H9 (cell line): ENCODE measurements at regions not wholly inside any gene's neighbourhood (a gene's known extent, or its start where the extent isn't known, plus 50 kb on each side); places are given as distances from the start of the nearest gene placed in this dataset.

ENCODE experiments used
- DNase-seq: peaks from one replicate; pipeline ENCODE4 v3.0.0-alpha.2; 2017
- H2AFZ ChIP-seq: one replicate; pipeline ENCODE4 v1.6.1; 2013; ENCODE audit warnings: mild to moderate bottlenecking, low read length, control low read depth, moderate library complexity
- H2AK5ac ChIP-seq: 2 replicates; pipeline ENCODE4 v1.6.1; 2013; ENCODE audit warnings: low read length, control low read depth, mixed read lengths; ENCODE audit not compliant: insufficient read length
- H2BK120ac ChIP-seq: one replicate; pipeline ENCODE4 v1.6.1; 2013; ENCODE audit warnings: low read depth, mild to moderate bottlenecking, low read length, control low read depth, inconsistent platforms; ENCODE audit not compliant: poor library complexity, severe bottlenecking
- H2BK12ac ChIP-seq: 2 replicates; pipeline ENCODE4 v1.6.1; 2013; ENCODE audit warnings: low read length, control low read depth, mixed read lengths, low read depth; ENCODE audit not compliant: insufficient read length
- H2BK15ac ChIP-seq: 2 replicates; pipeline ENCODE4 v1.6.1; 2013; ENCODE audit warnings: low read depth, low read length, control low read depth
- H2BK20ac ChIP-seq: one replicate; pipeline ENCODE4 v1.6.1; 2013; ENCODE audit warnings: low read depth, mild to moderate bottlenecking, low read length, control low read depth, inconsistent platforms; ENCODE audit not compliant: poor library complexity, severe bottlenecking
- H2BK5ac ChIP-seq: 2 replicates; pipeline ENCODE4 v1.6.1; 2013; ENCODE audit warnings: low read length, control low read depth, mixed read lengths; ENCODE audit not compliant: insufficient read length
- H3K14ac ChIP-seq: 2 replicates; pipeline ENCODE4 v1.6.1; 2013; ENCODE audit warnings: low read length, control low read depth; ENCODE audit not compliant: insufficient read depth
- H3K18ac ChIP-seq: 2 replicates; pipeline ENCODE4 v1.6.1; 2013; ENCODE audit warnings: low read depth, mild to moderate bottlenecking, mixed read lengths, low read length, control low read depth; ENCODE audit not compliant: insufficient read length
- H3K23ac ChIP-seq: 2 replicates; pipeline ENCODE4 v1.6.1; 2013; ENCODE audit warnings: low read length, control low read depth, mixed read lengths, low read depth; ENCODE audit not compliant: insufficient read length
- H3K23me2 ChIP-seq: 2 replicates; pipeline ENCODE4 v1.6.1; 2013; ENCODE audit warnings: low read depth, mild to moderate bottlenecking, mixed read lengths, low read length, control low read depth; ENCODE audit not compliant: insufficient read length, poor library complexity, severe bottlenecking
- H3K27ac ChIP-seq: 2 replicates; pipeline ENCODE4 v1.5.1; 2013; ENCODE audit warnings: low read length, control low read depth, mixed read lengths, low read depth; ENCODE audit not compliant: insufficient read length
- H3K27me3 ChIP-seq: 2 replicates; pipeline ENCODE4 v1.6.1; 2013; ENCODE audit warnings: low read length, control low read depth, inconsistent platforms; ENCODE audit not compliant: insufficient read depth
- H3K4ac ChIP-seq: 2 replicates; pipeline ENCODE4 v1.6.1; 2013; ENCODE audit warnings: low read depth, mild to moderate bottlenecking, control low read depth, inconsistent platforms, low read length, moderate library complexity
- H3K4me1 ChIP-seq: 2 replicates; pipeline ENCODE4 v1.6.1; 2013; ENCODE audit warnings: low read length, control low read depth, inconsistent platforms; ENCODE audit not compliant: insufficient read depth
- H3K4me2 ChIP-seq: 2 replicates; pipeline ENCODE4 v1.6.1; 2013; ENCODE audit warnings: low read length, control low read depth, mixed read lengths; ENCODE audit not compliant: insufficient read length, insufficient read depth
- H3K56ac ChIP-seq: 2 replicates; pipeline ENCODE4 v1.6.1; 2013; ENCODE audit warnings: low read depth, mild to moderate bottlenecking, mixed read lengths, low read length, control low read depth; ENCODE audit not compliant: insufficient read length
- H3K79me1 ChIP-seq: 2 replicates; pipeline ENCODE4 v1.6.1; 2013; ENCODE audit warnings: low read depth, mild to moderate bottlenecking, moderate library complexity, low read length, control low read depth, inconsistent platforms; ENCODE audit not compliant: insufficient read depth, poor library complexity, severe bottlenecking
- H3K79me2 ChIP-seq: 2 replicates; pipeline ENCODE4 v1.6.1; 2013; ENCODE audit warnings: low read length, control low read depth, inconsistent platforms; ENCODE audit not compliant: insufficient read depth
- H3K9ac ChIP-seq: 2 replicates; pipeline ENCODE4 v1.6.1; 2013; ENCODE audit warnings: low read length, control low read depth, mixed read lengths; ENCODE audit not compliant: insufficient read length; ENCODE audit errors: extremely low read depth
- H3K9me3 ChIP-seq: one replicate; pipeline ENCODE4 v1.6.1; 2013; ENCODE audit warnings: low read depth, low read length, inconsistent platforms; ENCODE audit not compliant: control insufficient read depth
- H3T11ph ChIP-seq: one replicate; pipeline ENCODE4 v1.6.1; 2013; ENCODE audit warnings: mild to moderate bottlenecking, low read length, control low read depth, inconsistent platforms
- H4K20me1 ChIP-seq: one replicate; pipeline ENCODE4 v1.6.1; 2013; ENCODE audit not compliant: control insufficient read depth, insufficient read length, insufficient read depth
- H4K5ac ChIP-seq: 2 replicates; pipeline ENCODE4 v1.6.1; 2013; ENCODE audit warnings: low read depth, mild to moderate bottlenecking, mixed read lengths, low read length, control low read depth; ENCODE audit not compliant: insufficient read length
- H4K8ac ChIP-seq: replicated peaks from 2 replicates; pipeline ENCODE4 v1.6.1; 2013; ENCODE audit warnings: low read length, control low read depth, mixed read lengths, low read depth; ENCODE audit not compliant: insufficient read length
- H4K91ac ChIP-seq: 2 replicates; pipeline ENCODE4 v1.6.1; 2013; ENCODE audit warnings: low read depth, mild to moderate bottlenecking, moderate library complexity, mixed read lengths, low read length, control low read depth; ENCODE audit not compliant: insufficient read length
- H3K27ac Mint-ChIP-seq, 3 experiments: 2 replicates in 2 of 3; 3 replicates in 1 of 3; pipeline ENCODE4 v1.8.0; 2020 to 2021; ENCODE audit warnings: mixed read lengths in 3 of 3, mild to moderate bottlenecking in 1 of 3, moderate library complexity in 1 of 3
- H3K27me3 Mint-ChIP-seq: 2 replicates; pipeline ENCODE4 v1.8.0; 2021; ENCODE audit warnings: low read depth, mild to moderate bottlenecking, moderate library complexity, mixed read lengths
- H3K36me3 Mint-ChIP-seq, 3 experiments: 2 replicates in 2 of 3; 3 replicates in 1 of 3; pipeline ENCODE4 v1.8.0; 2020 to 2021; ENCODE audit warnings: low read depth in 3 of 3, mixed read lengths in 3 of 3; ENCODE audit not compliant: insufficient read depth in 1 of 3
- H3K4me1 Mint-ChIP-seq, 2 experiments: 2 replicates each; pipeline ENCODE4 v1.8.0; 2020; ENCODE audit warnings: mixed read lengths in 2 of 2
- H3K4me3 Mint-ChIP-seq, 2 experiments: 2 replicates in 1 of 2; 3 replicates in 1 of 2; pipeline ENCODE4 v1.8.0; 2020 to 2021; ENCODE audit warnings: mild to moderate bottlenecking in 2 of 2, mixed read lengths in 2 of 2, moderate library complexity in 1 of 2
- H3K9me3 Mint-ChIP-seq, 2 experiments: 2 replicates in 1 of 2; 3 replicates in 1 of 2; pipeline ENCODE4 v1.8.0; 2020; ENCODE audit warnings: mild to moderate bottlenecking in 2 of 2, mixed read lengths in 2 of 2, moderate library complexity in 1 of 2
- TF ChIP-seq, protein P1 (sequence below): fragments of 200-600 bp; sonication (generic); conservative IDR thresholded peaks from 3 replicates; pipeline ENCODE4 v1.8.0; 2021; ENCODE audit warnings: antibody characterized with exemption, mild to moderate bottlenecking

DNA sequence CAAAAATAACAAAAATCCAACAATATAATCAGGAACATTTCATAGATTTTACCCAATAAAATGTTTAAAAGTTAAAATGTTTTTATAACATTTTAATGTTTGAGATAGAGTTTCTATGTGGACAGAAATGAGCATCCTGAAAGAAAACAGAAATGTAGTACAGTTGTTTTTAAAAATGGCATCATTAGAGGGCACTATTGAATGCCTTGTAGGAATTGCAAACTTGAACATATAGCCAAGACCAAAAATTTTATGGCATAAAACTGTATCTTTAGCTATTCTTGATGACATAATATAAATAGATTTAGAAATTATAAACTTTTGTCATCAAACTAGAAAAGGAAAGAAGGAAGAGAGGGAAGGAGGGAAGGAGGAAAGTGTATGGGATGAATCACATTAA, 1372.7 kb downstream of the GATA3 start:
- TF ChIP-seq, protein P1, sequence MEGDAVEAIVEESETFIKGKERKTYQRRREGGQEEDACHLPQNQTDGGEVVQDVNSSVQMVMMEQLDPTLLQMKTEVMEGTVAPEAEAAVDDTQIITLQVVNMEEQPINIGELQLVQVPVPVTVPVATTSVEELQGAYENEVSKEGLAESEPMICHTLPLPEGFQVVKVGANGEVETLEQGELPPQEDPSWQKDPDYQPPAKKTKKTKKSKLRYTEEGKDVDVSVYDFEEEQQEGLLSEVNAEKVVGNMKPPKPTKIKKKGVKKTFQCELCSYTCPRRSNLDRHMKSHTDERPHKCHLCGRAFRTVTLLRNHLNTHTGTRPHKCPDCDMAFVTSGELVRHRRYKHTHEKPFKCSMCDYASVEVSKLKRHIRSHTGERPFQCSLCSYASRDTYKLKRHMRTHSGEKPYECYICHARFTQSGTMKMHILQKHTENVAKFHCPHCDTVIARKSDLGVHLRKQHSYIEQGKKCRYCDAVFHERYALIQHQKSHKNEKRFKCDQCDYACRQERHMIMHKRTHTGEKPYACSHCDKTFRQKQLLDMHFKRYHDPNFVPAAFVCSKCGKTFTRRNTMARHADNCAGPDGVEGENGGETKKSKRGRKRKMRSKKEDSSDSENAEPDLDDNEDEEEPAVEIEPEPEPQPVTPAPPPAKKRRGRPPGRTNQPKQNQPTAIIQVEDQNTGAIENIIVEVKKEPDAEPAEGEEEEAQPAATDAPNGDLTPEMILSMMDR = no peak
- Histone ChIP-seq H2BK20ac (no peak overlapping the region), H2AK5ac (no peak overlapping the region), H3K18ac (no peak overlapping the region), H3K23ac (no peak overlapping the region), H3T11ph (no peak overlapping the region), H3K14ac (no peak overlapping the region), H3K79me2 (no peaks in the 10 kb centered on the region), H3K27ac (no peak overlapping the region), H2BK15ac (no peak overlapping the region), H2BK5ac (no peak overlapping the region), H4K91ac (no peak overlapping the region), H3K79me1 (no peaks in the 10 kb centered on the region), H3K23me2 (no peaks in the 10 kb centered on the region), H3K4me1 (no peaks in the 10 kb centered on the region), H3K4me2 (no peak overlapping the region), H3K56ac (no peak overlapping the region), H3K27me3 (no peaks in the 10 kb centered on the region), H3K9ac (no peak overlapping the region), H4K8ac (no peak overlapping the region), H3K9me3 (no peaks in the 10 kb centered on the region), H4K5ac (no peak overlapping the region), H3K4ac (no peak overlapping the region), H2AFZ (no peak overlapping the region), H2BK12ac (no peak overlapping the region), H4K20me1 (no peaks in the 10 kb centered on the region), H2BK120ac (no peak overlapping the region)
- no peak for DNase-seq
- no peak overlapping the region for H3K27ac Mint-ChIP-seq
- peaks cover 15 to 18% of the 10 kb centered on the region in 2 experiments; a peak in 4 of 5 replicates for H3K9me3 Mint-ChIP-seq
- no peaks in the 10 kb centered on the region for H3K4me1 Mint-ChIP-seq
- H3K27me3 Mint-ChIP-seq = no peaks in the 10 kb centered on the region
- peaks cover 2 to 20% (median 10%) of the 10 kb centered on the region in 3 experiments; a peak in 5 of 7 replicates for H3K36me3 Mint-ChIP-seq
- H3K4me3 Mint-ChIP-seq = no peak overlapping the region
